Forelimb muscle (tissue), 1 donor: ENCODE measurements at regions not wholly inside any gene's neighbourhood (a gene's known extent, or its start where the extent isn't known, plus 50 kb on each side); places are given as distances from the start of the nearest gene placed in this dataset.
"Not testable (repeated sequence)": the region's sequence is repeated elsewhere in the genome, so short reads cannot be mapped to it uniquely, and the experiment has no call there.

Source experiments
- DNase-seq: peaks from one replicate; pipeline ENCODE4 v3.0.0-alpha.2; 2013; ENCODE audit warnings: low read depth

- no peak for DNase-seq
Measured at GRCh38 chr15:99826157-99826780, 93.0 kb upstream of the LYSMD4 start.

GRCh38 chr15:99823346-99823745 lies 90.1 kb upstream of the LYSMD4 start:
- DNase-seq: no peak

GRCh38 chr15:99819981-99820718 lies 86.9 kb upstream of the LYSMD4 start:
- DNase-seq: no peak

GRCh38 chr15:99818872-99819271 lies 85.6 kb upstream of the LYSMD4 start:
- DNase-seq: no peak

GRCh38 chr15:99816862-99817261 lies 83.6 kb upstream of the LYSMD4 start:
- DNase-seq: not testable (repeated sequence)

GRCh38 chr15:99810663-99811062 lies 77.4 kb upstream of the LYSMD4 start:
- not testable (repeated sequence) for DNase-seq

GRCh38 chr15:99799854-99800250 lies 66.6 kb upstream of the LYSMD4 start:
- not testable (repeated sequence) for DNase-seq

- DNase-seq: not testable (repeated sequence)
Measured at GRCh38 chr15:99799182-99799853, 66.1 kb upstream of the LYSMD4 start.

GRCh38 chr15:99796940-99797870 lies 64.0 kb upstream of the LYSMD4 start:
- not testable (repeated sequence) for DNase-seq

GRCh38 chr15:99791881-99792807 lies 58.9 kb upstream of the LYSMD4 start:
- not testable (repeated sequence) for DNase-seq

- not testable (repeated sequence) for DNase-seq
Measured at GRCh38 chr15:99790751-99791150, 57.5 kb upstream of the LYSMD4 start.

GRCh38 chr15:99788156-99788555 lies 54.9 kb upstream of the LYSMD4 start:
- DNase-seq: no peak

GRCh38 chr15:99784800-99785199 lies 51.6 kb upstream of the LYSMD4 start:
- not testable (repeated sequence) for DNase-seq

GRCh38 chr15:99783918-99784619 lies 50.8 kb upstream of the LYSMD4 start:
- DNase-seq: not testable (repeated sequence)
